HG03064 (cell line): ENCODE measurements at regions not wholly inside any gene's neighbourhood (a gene's known extent, or its start where the extent isn't known, plus 50 kb on each side); places are given as distances from the start of the nearest gene placed in this dataset.
"Not testable (repeated sequence)": the region's sequence is repeated elsewhere in the genome, so short reads cannot be mapped to it uniquely, and the experiment has no call there.

Experiments used
- ATAC-seq: cut with Tn5 transposase; IDR thresholded peaks from one replicate; pipeline ENCODE4 v1.9.1; 2021; ENCODE audit warnings: low read depth; ENCODE audit not compliant: unreplicated experiment

- ATAC-seq: no peak
Measured at GRCh38 chr16:87150681-87151280, 166.4 kb downstream of the C16orf95 start.

- no peak for ATAC-seq
Measured at GRCh38 chr16:87152221-87152755, 164.9 kb downstream of the C16orf95 start.

GRCh38 chr16:87153326-87153725 lies 163.9 kb downstream of the C16orf95 start:
- no peak for ATAC-seq

- not testable (repeated sequence) for ATAC-seq
Measured at GRCh38 chr16:87155315-87155714, 161.9 kb downstream of the C16orf95 start.

GRCh38 chr16:87156195-87156594 lies 161.0 kb downstream of the C16orf95 start:
- no peak for ATAC-seq

- ATAC-seq: no peak
Measured at GRCh38 chr16:87160234-87160636, 157.0 kb downstream of the C16orf95 start.

- ATAC-seq: no peak
Measured at GRCh38 chr16:87160701-87161337, 156.4 kb downstream of the C16orf95 start.

- not testable (repeated sequence) for ATAC-seq
Measured at GRCh38 chr16:87161410-87161809, 155.8 kb downstream of the C16orf95 start.

GRCh38 chr16:87161822-87162676 lies 155.1 kb downstream of the C16orf95 start:
- ATAC-seq: no peak

GRCh38 chr16:87162799-87163198 lies 154.4 kb downstream of the C16orf95 start:
- ATAC-seq: not testable (repeated sequence)

GRCh38 chr16:87163637-87164036 lies 153.6 kb downstream of the C16orf95 start:
- no peak for ATAC-seq

GRCh38 chr16:87165151-87165550 lies 152.0 kb downstream of the C16orf95 start:
- no peak for ATAC-seq

GRCh38 chr16:87165885-87166284 lies 151.3 kb downstream of the C16orf95 start:
- no peak for ATAC-seq

- ATAC-seq: no peak
Measured at GRCh38 chr16:87166321-87166720, 150.9 kb downstream of the C16orf95 start.

- ATAC-seq: no peak
Measured at GRCh38 chr16:87166934-87167333, 150.3 kb downstream of the C16orf95 start.

- ATAC-seq: no peak
Measured at GRCh38 chr16:87169509-87169995, 147.6 kb downstream of the C16orf95 start.

- no peak for ATAC-seq
Measured at GRCh38 chr16:87170310-87170709, 146.9 kb downstream of the C16orf95 start.

- ATAC-seq: no peak
Measured at GRCh38 chr16:87171723-87172122, 145.5 kb downstream of the C16orf95 start.

- no peak for ATAC-seq
Measured at GRCh38 chr16:87172632-87173031, 144.6 kb downstream of the C16orf95 start.

- ATAC-seq: no peak
Measured at GRCh38 chr16:87173294-87173893, 143.8 kb downstream of the C16orf95 start.

- ATAC-seq: no peak
Measured at GRCh38 chr16:87174061-87174460, 143.1 kb downstream of the C16orf95 start.
